ENCODE measurements at regions not wholly inside any gene's neighbourhood (a gene's known extent, or its start where the extent isn't known, plus 50 kb on each side); places are given as distances from the start of the nearest gene placed in this dataset.

DNA sequence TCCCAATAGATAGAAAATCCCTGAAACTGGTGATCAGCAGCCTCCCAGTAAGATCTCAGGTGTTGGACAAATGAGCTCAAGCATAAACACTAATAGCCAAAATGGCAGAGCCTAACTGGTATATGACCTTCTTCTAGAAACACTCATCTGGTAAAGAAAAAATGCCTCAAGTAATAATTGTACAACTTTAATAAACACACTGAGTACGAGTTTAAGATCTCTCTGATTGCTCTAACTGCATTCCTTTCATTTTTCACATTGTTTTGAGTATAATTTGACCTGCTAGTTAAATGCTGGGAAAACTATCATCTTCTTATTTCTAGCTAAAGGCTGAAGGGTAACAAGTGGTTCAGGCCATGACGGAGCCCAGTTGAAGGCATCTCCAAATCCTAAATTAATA, 2009.5 kb upstream of the PCDH20 start:
- no peaks in the 10 kb centered on the region for H3K4me1 ChIP-seq (ENCODE audit: control insufficient read depth, low read depth, low read length)
- no peak overlapping the region for H3K4me3 ChIP-seq (ENCODE audit: low read length)
- H2BK120ac ChIP-seq (ENCODE audit: low read depth, low read length): no peak overlapping the region
- no peak for DNase-seq
- no peak overlapping the region for H3K18ac ChIP-seq (ENCODE audit: low read length)
- H2AK5ac ChIP-seq (ENCODE audit: low read length): no peak overlapping the region
- no peak overlapping the region for H3K56ac ChIP-seq (ENCODE audit: low read length)
- no CpG with 5 or more reads among the region's 2 CpGs for WGBS (ENCODE audit: extremely low coverage, insufficient coverage, low lambda C conversion rate)
- no peak overlapping the region for H3K27ac ChIP-seq (ENCODE audit: low read depth, low read length)
- no peaks in the 10 kb centered on the region for H3K27me3 ChIP-seq (ENCODE audit: insufficient read depth, low read length, poor library complexity)
- H3K79me2 ChIP-seq (ENCODE audit: control insufficient read depth, insufficient read depth, low read length): no peaks in the 10 kb centered on the region
- no peak overlapping the region for H3K4ac ChIP-seq (ENCODE audit: low read depth, low read length)
- no peak overlapping the region for H3K4me2 ChIP-seq (ENCODE audit: low read length)
- H3K79me1 ChIP-seq (ENCODE audit: low read length): no peaks in the 10 kb centered on the region
- no peak overlapping the region for H2BK5ac ChIP-seq (ENCODE audit: low read length)
- H4K8ac ChIP-seq (ENCODE audit: low read depth, low read length): no peak overlapping the region
- no peak overlapping the region for H2BK15ac ChIP-seq (replicated peaks; ENCODE audit: low read depth)
- H3K9ac ChIP-seq (ENCODE audit: low read length): no peak overlapping the region
- no peak overlapping the region for H3K23ac ChIP-seq (ENCODE audit: low read length)
- no peaks in the 10 kb centered on the region for H3K36me3 ChIP-seq (ENCODE audit: control insufficient read depth, insufficient read depth, low read length)
- H4K5ac ChIP-seq (ENCODE audit: low read length): no peak overlapping the region

DNA sequence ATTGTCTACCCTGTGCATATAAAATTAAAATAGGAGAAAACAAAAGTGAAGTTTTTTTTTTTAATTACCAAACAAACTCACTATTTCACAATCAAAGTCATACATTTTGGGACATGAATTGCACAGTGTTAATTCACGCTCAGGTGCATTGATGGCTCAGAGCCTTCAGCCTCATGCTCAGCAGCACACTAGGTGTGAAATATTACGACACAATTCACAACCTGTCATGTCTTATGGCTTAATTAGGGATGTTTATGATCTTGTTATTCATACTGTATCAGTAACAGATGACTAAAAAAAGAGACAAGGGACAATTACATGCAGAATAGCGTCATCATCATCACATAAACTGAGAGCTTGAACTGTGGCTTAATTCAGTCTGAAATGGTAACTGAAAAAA, 2005.5 kb upstream of the PCDH20 start:
- Histone ChIP-seq H3K36me3 (ENCODE audit: control insufficient read depth, insufficient read depth, low read length) (no peaks in the 10 kb centered on the region), H3K4ac (ENCODE audit: low read depth, low read length) (no peak overlapping the region), H3K27ac (ENCODE audit: low read depth, low read length) (no peak overlapping the region), H4K8ac (ENCODE audit: low read depth, low read length) (no peak overlapping the region), H3K79me1 (ENCODE audit: low read length) (no peaks in the 10 kb centered on the region), H2AK5ac (ENCODE audit: low read length) (no peak overlapping the region), H3K4me2 (ENCODE audit: low read length) (no peak overlapping the region), H3K79me2 (ENCODE audit: control insufficient read depth, insufficient read depth, low read length) (no peaks in the 10 kb centered on the region), H3K9ac (ENCODE audit: low read length) (no peak overlapping the region), H3K4me1 (ENCODE audit: control insufficient read depth, low read depth, low read length) (no peaks in the 10 kb centered on the region), H4K5ac (ENCODE audit: low read length) (no peak overlapping the region), H2BK5ac (ENCODE audit: low read length) (no peak overlapping the region), H3K18ac (ENCODE audit: low read length) (no peak overlapping the region), H3K27me3 (ENCODE audit: insufficient read depth, low read length, poor library complexity) (no peaks in the 10 kb centered on the region), H3K56ac (ENCODE audit: low read length) (no peak overlapping the region), H3K4me3 (ENCODE audit: low read length) (no peak overlapping the region), H2BK15ac (replicated peaks; ENCODE audit: low read depth) (no peak overlapping the region), H2BK120ac (ENCODE audit: low read depth, low read length) (no peak overlapping the region), H3K23ac (ENCODE audit: low read length) (no peak overlapping the region)
- DNase-seq: no peak
- WGBS (ENCODE audit: extremely low coverage, insufficient coverage, low lambda C conversion rate): no CpG with 5 or more reads among the region's 3 CpGs

DNA sequence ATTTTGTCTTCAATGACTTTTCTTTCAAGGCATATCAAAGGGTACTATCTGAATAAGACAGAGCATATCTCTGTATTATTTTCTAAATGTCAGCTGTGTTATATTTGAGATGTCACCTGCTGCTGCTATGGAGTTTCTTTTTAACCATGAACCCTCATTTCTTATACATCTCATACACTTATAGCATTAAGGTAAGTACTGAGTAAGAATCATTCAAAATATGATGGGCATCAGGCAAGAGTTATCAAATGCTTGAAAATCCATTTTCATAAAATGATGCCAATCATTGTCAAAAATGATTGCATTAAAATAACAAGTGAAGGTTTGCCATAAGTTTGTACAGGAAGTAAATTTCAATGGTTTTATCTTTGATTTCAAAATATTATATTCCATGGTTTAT, 2005.0 kb upstream of the PCDH20 start:
- no peak overlapping the region for H3K4me2 ChIP-seq (ENCODE audit: low read length)
- no peaks in the 10 kb centered on the region for H3K27me3 ChIP-seq (ENCODE audit: insufficient read depth, low read length, poor library complexity)
- H3K18ac ChIP-seq (ENCODE audit: low read length): no peak overlapping the region
- no peak overlapping the region for H2BK15ac ChIP-seq (replicated peaks; ENCODE audit: low read depth)
- no peak overlapping the region for H2AK5ac ChIP-seq (ENCODE audit: low read length)
- H3K9ac ChIP-seq (ENCODE audit: low read length): no peak overlapping the region
- H3K27ac ChIP-seq (ENCODE audit: low read depth, low read length): no peak overlapping the region
- no peak overlapping the region for H3K4ac ChIP-seq (ENCODE audit: low read depth, low read length)
- no peaks in the 10 kb centered on the region for H3K36me3 ChIP-seq (ENCODE audit: control insufficient read depth, insufficient read depth, low read length)
- no peak for DNase-seq
- H4K5ac ChIP-seq (ENCODE audit: low read length): no peak overlapping the region
- H3K4me1 ChIP-seq (ENCODE audit: control insufficient read depth, low read depth, low read length): no peaks in the 10 kb centered on the region
- H2BK5ac ChIP-seq (ENCODE audit: low read length): no peak overlapping the region
- no peak overlapping the region for H4K8ac ChIP-seq (ENCODE audit: low read depth, low read length)
- H3K79me1 ChIP-seq (ENCODE audit: low read length): no peaks in the 10 kb centered on the region
- no peak overlapping the region for H3K56ac ChIP-seq (ENCODE audit: low read length)
- no peaks in the 10 kb centered on the region for H3K79me2 ChIP-seq (ENCODE audit: control insufficient read depth, insufficient read depth, low read length)
- H2BK120ac ChIP-seq (ENCODE audit: low read depth, low read length): no peak overlapping the region
- H3K4me3 ChIP-seq (ENCODE audit: low read length): no peak overlapping the region
- H3K23ac ChIP-seq (ENCODE audit: low read length): no peak overlapping the region

DNA sequence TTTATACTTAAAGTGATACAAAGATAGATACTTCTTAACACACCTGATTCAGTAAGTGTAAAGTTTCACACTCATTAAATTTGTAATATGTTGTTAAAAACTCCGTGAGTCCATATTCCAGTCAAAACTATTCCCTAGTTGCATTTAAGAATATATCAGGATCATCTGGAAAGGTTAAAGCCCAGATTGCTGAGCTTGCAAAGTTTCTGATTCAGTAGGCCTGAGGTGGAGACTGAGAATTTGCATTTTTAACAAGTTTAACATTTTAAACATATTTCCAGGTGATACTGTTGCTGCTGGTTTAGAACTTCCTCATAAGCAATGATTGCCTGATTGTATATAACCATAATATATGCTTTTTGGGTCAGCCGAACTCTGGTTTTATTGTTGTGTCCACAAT, 1998.6 kb upstream of the PCDH20 start:
- H3K79me2 ChIP-seq (ENCODE audit: control insufficient read depth, insufficient read depth, low read length): no peaks in the 10 kb centered on the region
- H3K79me1 ChIP-seq (ENCODE audit: low read length): no peaks in the 10 kb centered on the region
- no peak overlapping the region for H2AK5ac ChIP-seq (ENCODE audit: low read length)
- no peak overlapping the region for H4K8ac ChIP-seq (ENCODE audit: low read depth, low read length)
- no CpG with 5 or more reads among the region's 2 CpGs for WGBS (ENCODE audit: extremely low coverage, insufficient coverage, low lambda C conversion rate)
- no peak overlapping the region for H3K4me2 ChIP-seq (ENCODE audit: low read length)
- H2BK15ac ChIP-seq (replicated peaks; ENCODE audit: low read depth): no peak overlapping the region
- no peak overlapping the region for H3K27ac ChIP-seq (ENCODE audit: low read depth, low read length)
- H2BK5ac ChIP-seq (ENCODE audit: low read length): no peak overlapping the region
- H4K5ac ChIP-seq (ENCODE audit: low read length): no peak overlapping the region
- H2BK120ac ChIP-seq (ENCODE audit: low read depth, low read length): no peak overlapping the region
- H3K4me3 ChIP-seq (ENCODE audit: low read length): no peak overlapping the region
- H3K9ac ChIP-seq (ENCODE audit: low read length): no peak overlapping the region
- H3K36me3 ChIP-seq (ENCODE audit: control insufficient read depth, insufficient read depth, low read length): no peaks in the 10 kb centered on the region
- no peak overlapping the region for H3K4ac ChIP-seq (ENCODE audit: low read depth, low read length)
- no peak overlapping the region for H3K23ac ChIP-seq (ENCODE audit: low read length)
- no peaks in the 10 kb centered on the region for H3K27me3 ChIP-seq (ENCODE audit: insufficient read depth, low read length, poor library complexity)
- H3K4me1 ChIP-seq (ENCODE audit: control insufficient read depth, low read depth, low read length): no peaks in the 10 kb centered on the region
- no peak for DNase-seq
- no peak overlapping the region for H3K56ac ChIP-seq (ENCODE audit: low read length)
- no peak overlapping the region for H3K18ac ChIP-seq (ENCODE audit: low read length)

DNA sequence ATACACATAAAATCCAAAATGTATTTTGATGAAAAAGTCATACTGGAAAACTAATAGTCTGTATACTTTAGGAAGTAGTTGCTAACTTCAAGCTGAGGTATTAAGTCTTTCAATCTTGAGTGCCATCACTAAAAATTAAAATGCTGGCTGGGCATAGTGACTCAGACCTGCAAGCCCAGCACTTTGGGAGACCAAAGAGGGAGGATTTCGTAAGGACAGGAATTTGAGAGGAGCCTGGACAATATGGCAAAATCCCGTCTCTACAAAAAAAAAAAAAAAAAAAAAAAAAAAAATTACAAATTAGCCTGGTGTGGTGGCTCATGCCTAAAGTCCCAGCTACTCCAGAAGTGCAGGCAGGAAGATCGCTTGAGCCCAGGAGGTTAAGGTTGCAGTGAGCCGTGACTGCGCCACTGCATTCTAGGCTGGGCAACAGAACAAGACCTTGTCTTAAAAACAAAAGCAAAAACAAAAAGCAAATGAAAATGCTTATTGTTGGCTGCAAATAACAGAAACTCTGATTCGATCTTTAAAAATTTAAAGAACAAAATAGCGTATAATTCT, 1994.2 kb upstream of the PCDH20 start:
- no peak overlapping the region for H3K4me3 ChIP-seq (ENCODE audit: low read length)
- no peak overlapping the region for H3K4ac ChIP-seq (ENCODE audit: low read depth, low read length)
- no peak overlapping the region for H4K5ac ChIP-seq (ENCODE audit: low read length)
- no peaks in the 10 kb centered on the region for H3K36me3 ChIP-seq (ENCODE audit: control insufficient read depth, insufficient read depth, low read length)
- no peak overlapping the region for H2BK120ac ChIP-seq (ENCODE audit: low read depth, low read length)
- no peak overlapping the region for H3K27ac ChIP-seq (ENCODE audit: low read depth, low read length)
- no peak for DNase-seq
- no peaks in the 10 kb centered on the region for H3K27me3 ChIP-seq (ENCODE audit: insufficient read depth, low read length, poor library complexity)
- H3K18ac ChIP-seq (ENCODE audit: low read length): no peak overlapping the region
- H3K79me1 ChIP-seq (ENCODE audit: low read length): no peaks in the 10 kb centered on the region
- H3K9ac ChIP-seq (ENCODE audit: low read length): no peak overlapping the region
- no peaks in the 10 kb centered on the region for H3K79me2 ChIP-seq (ENCODE audit: control insufficient read depth, insufficient read depth, low read length)
- no peak overlapping the region for H3K56ac ChIP-seq (ENCODE audit: low read length)
- WGBS (ENCODE audit: extremely low coverage, insufficient coverage, low lambda C conversion rate): no CpG with 5 or more reads among the region's 7 CpGs
- H3K23ac ChIP-seq (ENCODE audit: low read length): no peak overlapping the region
- no peak overlapping the region for H4K8ac ChIP-seq (ENCODE audit: low read depth, low read length)
- no peak overlapping the region for H2BK5ac ChIP-seq (ENCODE audit: low read length)
- H2AK5ac ChIP-seq (ENCODE audit: low read length): no peak overlapping the region
- H3K4me2 ChIP-seq (ENCODE audit: low read length): no peak overlapping the region
- H3K4me1 ChIP-seq (ENCODE audit: control insufficient read depth, low read depth, low read length): no peaks in the 10 kb centered on the region
- H2BK15ac ChIP-seq (replicated peaks; ENCODE audit: low read depth): no peak overlapping the region

DNA sequence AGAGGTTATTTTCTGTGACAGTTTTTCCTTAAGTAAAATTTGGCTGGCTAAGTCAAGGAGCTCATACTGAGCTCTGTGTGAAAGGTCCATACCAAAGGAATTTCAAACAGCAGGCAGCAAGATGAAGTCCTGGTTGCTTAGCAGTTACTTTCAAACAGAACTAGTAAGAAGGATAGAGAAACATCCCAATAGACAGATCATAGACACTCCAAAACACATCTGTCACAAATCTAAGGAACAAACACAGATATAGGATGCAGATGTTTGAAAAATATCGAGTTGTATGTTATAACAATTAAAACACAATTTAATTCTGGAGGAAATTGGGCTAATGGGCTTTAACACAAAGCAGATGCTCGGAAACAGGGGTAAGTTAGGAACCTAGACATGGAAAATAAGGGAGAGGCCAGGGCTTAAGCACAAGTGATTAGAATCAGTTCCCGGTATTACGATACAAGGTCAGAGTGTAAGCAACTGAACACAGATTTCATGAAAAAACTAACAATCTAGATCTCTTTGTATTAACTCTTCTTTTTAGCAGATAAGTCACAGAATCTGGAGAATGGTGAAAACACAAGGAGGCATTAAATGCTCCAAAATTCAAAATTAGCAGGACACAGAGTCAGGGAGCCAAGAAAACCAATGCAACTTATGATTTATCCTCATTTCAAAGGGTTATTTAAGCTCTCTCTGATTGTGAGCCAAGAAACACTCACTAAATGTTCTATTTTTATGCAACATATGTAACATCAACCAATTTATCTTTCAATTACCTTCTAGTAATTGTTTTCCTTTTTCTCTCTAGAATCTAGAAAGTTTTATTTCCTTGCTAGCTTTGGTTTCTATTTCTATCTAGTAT, 1992.9 kb upstream of the PCDH20 start:
- no peak overlapping the region for H4K5ac ChIP-seq (ENCODE audit: low read length)
- peak; percentile 60 for DNase-seq
- H3K4me3 ChIP-seq (ENCODE audit: low read length): no peak overlapping the region
- H2AK5ac ChIP-seq (ENCODE audit: low read length): no peak overlapping the region
- no peak overlapping the region for H4K8ac ChIP-seq (ENCODE audit: low read depth, low read length)
- H3K9ac ChIP-seq (ENCODE audit: low read length): no peak overlapping the region
- no peak overlapping the region for H3K27ac ChIP-seq (ENCODE audit: low read depth, low read length)
- no peak overlapping the region for H2BK15ac ChIP-seq (replicated peaks; ENCODE audit: low read depth)
- no peak overlapping the region for H3K23ac ChIP-seq (ENCODE audit: low read length)
- no peak overlapping the region for H3K4ac ChIP-seq (ENCODE audit: low read depth, low read length)
- no peak overlapping the region for H2BK120ac ChIP-seq (ENCODE audit: low read depth, low read length)
- H3K36me3 ChIP-seq (ENCODE audit: control insufficient read depth, insufficient read depth, low read length): no peaks in the 10 kb centered on the region
- no peaks in the 10 kb centered on the region for H3K4me1 ChIP-seq (ENCODE audit: control insufficient read depth, low read depth, low read length)
- no peaks in the 10 kb centered on the region for H3K79me2 ChIP-seq (ENCODE audit: control insufficient read depth, insufficient read depth, low read length)
- no peak overlapping the region for H3K4me2 ChIP-seq (ENCODE audit: low read length)
- H3K18ac ChIP-seq (ENCODE audit: low read length): no peak overlapping the region
- H3K79me1 ChIP-seq (ENCODE audit: low read length): no peaks in the 10 kb centered on the region
- H3K27me3 ChIP-seq (ENCODE audit: insufficient read depth, low read length, poor library complexity): no peaks in the 10 kb centered on the region
- no peak overlapping the region for H3K56ac ChIP-seq (ENCODE audit: low read length)
- no CpG with 5 or more reads among the region's 4 CpGs for WGBS (ENCODE audit: extremely low coverage, insufficient coverage, low lambda C conversion rate)
- H2BK5ac ChIP-seq (ENCODE audit: low read length): no peak overlapping the region
